ENCODE measurements at regions not wholly inside any gene's neighbourhood (a gene's known extent, or its start where the extent isn't known, plus 50 kb on each side); places are given as distances from the start of the nearest gene placed in this dataset.
"Not testable (repeated sequence)": the region's sequence is repeated elsewhere in the genome, so short reads cannot be mapped to it uniquely, and the experiment has no call there.

- TF ChIP-seq ZFX (IDR thresholded peaks at IDR 0.05) (no peak), CTCF (conservative IDR thresholded peaks at IDR 0.05) (no peak)
- H3K27ac ChIP-seq = no peak overlapping the region
These were observed 276.9 kb downstream of the SIPA1L2 start for GRCh38 chr1:232353001-232353400.

GRCh38 chr1:232352366-232352765, 277.6 kb downstream of the SIPA1L2 start:
- TF ChIP-seq ZFX (IDR thresholded peaks at IDR 0.05) (no peak), CTCF (conservative IDR thresholded peaks at IDR 0.05) (no peak)
- H3K27ac ChIP-seq = no peak overlapping the region

GRCh38 chr1:232351335-232351734, 278.6 kb downstream of the SIPA1L2 start:
- TF ChIP-seq CTCF (conservative IDR thresholded peaks at IDR 0.05) = no peak
- no peak for TF ChIP-seq ZFX (IDR thresholded peaks at IDR 0.05)
- H3K27ac ChIP-seq = no peak overlapping the region

DNA sequence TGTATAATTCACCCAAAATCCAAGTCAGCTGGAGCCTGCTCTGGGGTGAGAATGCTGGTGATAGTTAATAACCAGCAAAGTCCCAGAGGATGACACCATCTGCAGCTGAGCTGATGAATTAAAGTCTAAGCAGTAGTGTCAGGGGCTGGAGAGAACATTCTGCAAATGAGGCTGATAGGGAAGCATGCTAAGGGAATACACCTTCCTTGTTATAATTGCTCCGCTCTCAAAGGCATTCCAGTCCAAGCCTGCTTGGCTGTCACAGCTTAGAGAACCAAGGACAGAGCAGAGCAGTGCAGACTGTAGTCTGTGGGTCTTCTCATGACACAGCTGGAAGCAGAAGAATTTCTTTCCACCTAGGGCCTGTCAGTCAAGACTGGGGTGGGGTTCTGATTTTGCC, 283.1 kb downstream of the SIPA1L2 start:
- TF ChIP-seq ZFX (IDR thresholded peaks at IDR 0.05) (no peak), CTCF (conservative IDR thresholded peaks at IDR 0.05) (no peak)
- no peak overlapping the region for H3K27ac ChIP-seq

- TF ChIP-seq CTCF (conservative IDR thresholded peaks at IDR 0.05) (no peak), ZFX (IDR thresholded peaks at IDR 0.05) (no peak)
- no peak overlapping the region for H3K27ac ChIP-seq
These were observed 285.0 kb downstream of the SIPA1L2 start for GRCh38 chr1:232344791-232345399.

DNA sequence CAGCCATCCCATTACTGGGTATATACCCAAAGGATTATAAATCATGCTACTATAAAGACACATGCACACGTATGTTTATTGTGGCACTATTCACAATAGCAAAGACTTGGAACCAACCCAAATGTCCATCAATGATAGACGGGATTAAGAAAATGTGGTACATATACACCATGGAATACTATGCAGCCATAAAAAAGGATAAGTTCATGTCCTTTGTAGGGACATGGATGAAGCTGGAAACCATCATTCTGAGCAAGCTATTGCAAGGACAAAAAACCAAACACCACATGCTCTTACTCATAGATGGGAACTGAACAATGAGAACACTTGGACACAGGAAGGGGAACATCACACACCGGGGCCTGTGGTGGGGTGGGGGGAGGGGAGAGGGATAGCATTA, 285.7 kb downstream of the SIPA1L2 start:
- not testable (repeated sequence) for H3K27ac ChIP-seq

DNA sequence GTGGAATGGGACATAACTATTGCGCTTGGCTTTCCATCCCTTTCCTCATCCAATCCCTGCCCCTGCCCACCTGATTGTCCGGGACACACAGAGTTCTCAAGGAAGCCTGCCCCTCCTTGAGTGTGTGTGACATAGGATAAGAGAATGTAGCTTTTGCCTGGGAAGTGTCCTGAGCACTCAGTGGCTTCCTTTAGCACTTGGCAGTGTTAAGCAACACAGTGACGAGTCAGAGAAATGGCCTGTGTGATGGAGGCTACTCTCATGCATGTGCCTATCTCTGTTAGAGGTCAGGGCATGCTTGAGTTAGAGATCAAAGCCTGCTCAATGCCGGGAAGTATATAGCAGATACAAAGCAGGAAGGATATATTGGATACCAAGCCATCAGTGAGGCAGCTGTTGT, 289.5 kb downstream of the SIPA1L2 start:
- no peak overlapping the region for H3K27ac ChIP-seq
- TF ChIP-seq ZFX (IDR thresholded peaks at IDR 0.05) (no peak), CTCF (conservative IDR thresholded peaks at IDR 0.05) (no peak)

DNA sequence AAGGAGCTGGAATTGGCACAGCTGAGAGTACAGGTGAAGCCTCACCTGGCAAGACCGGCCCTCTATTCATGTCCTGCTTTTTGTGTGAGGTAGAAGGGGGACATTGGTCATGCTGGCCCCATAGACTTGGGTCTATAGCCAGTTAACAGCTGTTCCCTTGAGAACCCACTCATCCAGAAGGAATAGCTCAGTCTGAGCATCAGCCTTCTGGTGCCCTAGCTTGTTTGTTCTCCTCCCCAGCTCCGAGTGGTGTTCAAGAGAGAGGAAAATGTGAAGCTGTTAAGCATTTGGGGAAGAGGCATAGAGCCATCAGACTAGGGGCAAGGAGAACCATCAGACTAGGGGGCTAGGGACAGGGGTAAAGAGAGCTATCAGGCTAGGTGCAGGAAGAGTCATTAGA, 290.9 kb downstream of the SIPA1L2 start:
- no peak overlapping the region for H3K27ac ChIP-seq
- no peak for TF ChIP-seq CTCF (conservative IDR thresholded peaks at IDR 0.05)

All from C4-2B (cell line).